HG02884 (cell line): ENCODE measurements at regions not wholly inside any gene's neighbourhood (a gene's known extent, or its start where the extent isn't known, plus 50 kb on each side); places are given as distances from the start of the nearest gene placed in this dataset.
"Not testable (repeated sequence)": the region's sequence is repeated elsewhere in the genome, so short reads cannot be mapped to it uniquely, and the experiment has no call there.

Source experiments
- ATAC-seq: cut with Tn5 transposase; IDR thresholded peaks from one replicate; pipeline ENCODE4 v1.9.1; 2021; ENCODE audit warnings: mild to moderate bottlenecking, moderate library complexity; ENCODE audit not compliant: unreplicated experiment

GRCh38 chr3:115385774-115386730 is 237.3 kb upstream of the GAP43 start:
- no peak for ATAC-seq

- ATAC-seq, result no peak
These were observed 235.1 kb upstream of the GAP43 start for GRCh38 chr3:115388166-115388565.

GRCh38 chr3:115388811-115389210 is 234.5 kb upstream of the GAP43 start:
- ATAC-seq, result no peak

- ATAC-seq, result no peak
These were observed 226.5 kb upstream of the GAP43 start for GRCh38 chr3:115396801-115397200.

- ATAC-seq, result no peak
These were observed 225.9 kb upstream of the GAP43 start for GRCh38 chr3:115397433-115397832.

GRCh38 chr3:115398506-115398905 is 224.8 kb upstream of the GAP43 start:
- no peak for ATAC-seq

GRCh38 chr3:115399750-115400149 is 223.6 kb upstream of the GAP43 start:
- no peak for ATAC-seq

- no peak for ATAC-seq
These were observed 222.0 kb upstream of the GAP43 start for GRCh38 chr3:115401298-115401697.

GRCh38 chr3:115401851-115402501 is 221.3 kb upstream of the GAP43 start:
- ATAC-seq, result no peak

- no peak for ATAC-seq
These were observed 220.7 kb upstream of the GAP43 start for GRCh38 chr3:115402651-115403050.

- ATAC-seq, result no peak
These were observed 219.5 kb upstream of the GAP43 start for GRCh38 chr3:115403786-115404185.

GRCh38 chr3:115409596-115409995 is 213.7 kb upstream of the GAP43 start:
- no peak for ATAC-seq

- not testable (repeated sequence) for ATAC-seq
These were observed 208.7 kb upstream of the GAP43 start for GRCh38 chr3:115414610-115415009.

GRCh38 chr3:115415246-115415996 is 207.9 kb upstream of the GAP43 start:
- ATAC-seq, result no peak

GRCh38 chr3:115418583-115418982 is 204.7 kb upstream of the GAP43 start:
- no peak for ATAC-seq

GRCh38 chr3:115420086-115420485 is 203.2 kb upstream of the GAP43 start:
- ATAC-seq, result no peak

- ATAC-seq, result no peak
These were observed 200.1 kb upstream of the GAP43 start for GRCh38 chr3:115423170-115423569.

GRCh38 chr3:115428841-115429240 is 194.5 kb upstream of the GAP43 start:
- no peak for ATAC-seq

- no peak for ATAC-seq
These were observed 186.5 kb upstream of the GAP43 start for GRCh38 chr3:115436767-115437301.

- ATAC-seq, result no peak
These were observed 184.5 kb upstream of the GAP43 start for GRCh38 chr3:115438799-115439198.

- no peak for ATAC-seq
These were observed 177.8 kb upstream of the GAP43 start for GRCh38 chr3:115445559-115445958.
